ENCODE measurements at regions not wholly inside any gene's neighbourhood (a gene's known extent, or its start where the extent isn't known, plus 50 kb on each side); places are given as distances from the start of the nearest gene placed in this dataset.

- H3K27me3 Mint-ChIP-seq = no peaks in the 10 kb centered on the region
- intact Hi-C loops (cut with micrococcal nuclease) = no loop called here
Observed at GRCh38 chr6:145347216-145347615, 388.1 kb downstream of the EPM2A start.

DNA sequence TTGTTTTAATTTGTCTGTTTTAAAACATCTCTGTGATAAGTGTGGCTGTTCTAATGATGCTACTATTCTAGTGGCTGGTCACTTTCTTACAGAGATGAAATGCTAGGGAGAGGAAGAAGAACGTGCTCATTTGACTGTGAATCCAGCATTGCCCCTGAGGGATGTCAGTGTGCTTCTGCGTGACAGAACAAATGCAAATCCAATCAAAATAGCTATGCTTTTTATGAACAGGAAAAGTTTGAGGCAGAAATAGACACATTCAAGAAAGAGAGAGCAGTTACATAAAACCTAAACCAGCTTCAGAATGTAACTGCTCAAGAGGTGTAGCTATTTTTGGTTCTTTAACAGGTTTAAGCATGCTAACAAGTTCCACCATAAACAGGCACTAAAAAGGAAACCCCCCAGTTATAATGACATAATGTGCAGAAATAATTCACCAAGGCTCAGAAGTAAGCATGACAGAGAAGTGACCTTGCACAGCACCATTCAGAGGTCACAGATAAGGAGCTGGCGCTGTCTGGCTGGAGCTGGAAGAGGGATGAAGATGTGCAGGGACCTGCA lies 385.3 kb downstream of the EPM2A start:
- DNase-seq (peak; percentile 26), ATAC-seq (ENCODE audit: low read depth) (peak; percentile 39)
- Histone ChIP-seq H3K79me2 (ENCODE audit: control insufficient read depth, insufficient read depth, low read length) (no peaks in the 10 kb centered on the region), H3K9ac (ENCODE audit: low read length) (no peak overlapping the region), H3K9me3 (ENCODE audit: control extremely low read depth in 1 of 3, control insufficient read depth in 2 of 3, insufficient read depth in 1 of 3, low read length in 2 of 3) (no peaks in the 10 kb centered on the region), H4K20me1 (ENCODE audit: control insufficient read depth, insufficient read depth, low read length, poor library complexity, severe bottlenecking) (no peaks in the 10 kb centered on the region), H3K4me3 (ENCODE audit: control extremely low read depth in 1 of 5, extremely low read depth in 1 of 5, insufficient read depth in 1 of 5, low read depth in 2 of 5, low read length in 4 of 5) (no peak overlapping the region), H3K27me3 (replicated peaks in 1 of 4; ENCODE audit: control extremely low read depth in 1 of 4, control insufficient read depth in 3 of 4, insufficient read depth in 4 of 4, low read length in 3 of 4) (no peaks in the 10 kb centered on the region), H3K4me1 (ENCODE audit: control insufficient read depth in 2 of 2, insufficient read depth in 2 of 2, low read length in 2 of 2) (peaks cover 3 to 19% of the 10 kb centered on the region in 2 donors), H3K36me3 (replicated peaks in 1 of 2; ENCODE audit: control extremely low read depth in 1 of 2, control insufficient read depth in 1 of 2, extremely low read depth in 1 of 2, insufficient read depth in 2 of 2, low read length in 1 of 2) (no peaks in the 10 kb centered on the region), H3K27ac (ENCODE audit: low read length in 2 of 2) (no peak overlapping the region), H2AFZ (ENCODE audit: insufficient read depth, low read depth, low read length, poor library complexity, severe bottlenecking) (no peak overlapping the region), H3K4me2 (replicated peaks; ENCODE audit: low read depth, low read length, poor library complexity, severe bottlenecking) (peak overlapping the region; percentile 4)
- WGBS (ENCODE audit: insufficient coverage) = 86% methylated on average over 1 of the region's 3 CpGs
- ChIA-PET POLR2A (no interaction called here), CTCF (no interaction called here)
- peak overlapping the region; percentile 32 for H3K27ac Mint-ChIP-seq
- no peaks in the 10 kb centered on the region for H3K9me3 Mint-ChIP-seq (ENCODE audit: insufficient read depth)
- peak overlapping the region; percentile 58 for H3K4me3 Mint-ChIP-seq
- intact Hi-C loops (cut with micrococcal nuclease) = no loop called here
- peaks cover 27% of the 10 kb centered on the region for H3K4me1 Mint-ChIP-seq
- TF ChIP-seq, protein P1, sequence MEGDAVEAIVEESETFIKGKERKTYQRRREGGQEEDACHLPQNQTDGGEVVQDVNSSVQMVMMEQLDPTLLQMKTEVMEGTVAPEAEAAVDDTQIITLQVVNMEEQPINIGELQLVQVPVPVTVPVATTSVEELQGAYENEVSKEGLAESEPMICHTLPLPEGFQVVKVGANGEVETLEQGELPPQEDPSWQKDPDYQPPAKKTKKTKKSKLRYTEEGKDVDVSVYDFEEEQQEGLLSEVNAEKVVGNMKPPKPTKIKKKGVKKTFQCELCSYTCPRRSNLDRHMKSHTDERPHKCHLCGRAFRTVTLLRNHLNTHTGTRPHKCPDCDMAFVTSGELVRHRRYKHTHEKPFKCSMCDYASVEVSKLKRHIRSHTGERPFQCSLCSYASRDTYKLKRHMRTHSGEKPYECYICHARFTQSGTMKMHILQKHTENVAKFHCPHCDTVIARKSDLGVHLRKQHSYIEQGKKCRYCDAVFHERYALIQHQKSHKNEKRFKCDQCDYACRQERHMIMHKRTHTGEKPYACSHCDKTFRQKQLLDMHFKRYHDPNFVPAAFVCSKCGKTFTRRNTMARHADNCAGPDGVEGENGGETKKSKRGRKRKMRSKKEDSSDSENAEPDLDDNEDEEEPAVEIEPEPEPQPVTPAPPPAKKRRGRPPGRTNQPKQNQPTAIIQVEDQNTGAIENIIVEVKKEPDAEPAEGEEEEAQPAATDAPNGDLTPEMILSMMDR (IDR thresholded peaks at IDR 0.05) = no peak
- TF ChIP-seq EZH2 (IDR thresholded peaks at IDR 0.05; ENCODE audit: borderline replicate concordance, insufficient read depth, low read depth, low read length, poor library complexity, severe bottlenecking) = no peak
- no peaks in the 10 kb centered on the region for H3K27me3 Mint-ChIP-seq

More at GRCh38 chr6:145347216-145347615, 388.1 kb downstream of the EPM2A start:
- DNase-seq (no peak), ATAC-seq (ENCODE audit: low read depth) (no peak)
- H3K4me1 ChIP-seq (ENCODE audit: control insufficient read depth in 2 of 2, insufficient read depth in 2 of 2, low read length in 2 of 2) = peaks cover 3 to 19% of the 10 kb centered on the region in 2 donors
- no peaks in the 10 kb centered on the region for H4K20me1 ChIP-seq (ENCODE audit: control insufficient read depth, insufficient read depth, low read length, poor library complexity, severe bottlenecking)
- no peak overlapping the region for H3K4me3 ChIP-seq (ENCODE audit: control extremely low read depth in 1 of 5, extremely low read depth in 1 of 5, insufficient read depth in 1 of 5, low read depth in 2 of 5, low read length in 4 of 5)
- H3K4me2 ChIP-seq (replicated peaks; ENCODE audit: low read depth, low read length, poor library complexity, severe bottlenecking) = no peak overlapping the region
- TF ChIP-seq, protein P1 (IDR thresholded peaks at IDR 0.05) = no peak
- no peak for TF ChIP-seq EZH2 (IDR thresholded peaks at IDR 0.05; ENCODE audit: borderline replicate concordance, insufficient read depth, low read depth, low read length, poor library complexity, severe bottlenecking)
- ChIA-PET POLR2A (no interaction called here), CTCF (no interaction called here)
- H3K27ac ChIP-seq (ENCODE audit: low read length in 2 of 2) = no peak overlapping the region
- WGBS (ENCODE audit: insufficient coverage) = 100% methylated on average over 1 of the region's 2 CpGs
- no peak overlapping the region for H2AFZ ChIP-seq (ENCODE audit: insufficient read depth, low read depth, low read length, poor library complexity, severe bottlenecking)
- no peaks in the 10 kb centered on the region for H3K79me2 ChIP-seq (ENCODE audit: control insufficient read depth, insufficient read depth, low read length)
- H3K9me3 ChIP-seq (ENCODE audit: control extremely low read depth in 1 of 3, control insufficient read depth in 2 of 3, insufficient read depth in 1 of 3, low read length in 2 of 3) = no peaks in the 10 kb centered on the region
- Mint-ChIP-seq H3K4me1 (peaks cover 27% of the 10 kb centered on the region), H3K27ac (no peak overlapping the region), H3K4me3 (no peak overlapping the region), H3K9me3 (ENCODE audit: insufficient read depth) (no peaks in the 10 kb centered on the region)
- H3K9ac ChIP-seq (ENCODE audit: low read length) = no peak overlapping the region
- no peaks in the 10 kb centered on the region for H3K27me3 ChIP-seq (replicated peaks in 1 of 4; ENCODE audit: control extremely low read depth in 1 of 4, control insufficient read depth in 3 of 4, insufficient read depth in 4 of 4, low read length in 3 of 4)
- H3K36me3 ChIP-seq (replicated peaks in 1 of 2; ENCODE audit: control extremely low read depth in 1 of 2, control insufficient read depth in 1 of 2, extremely low read depth in 1 of 2, insufficient read depth in 2 of 2, low read length in 1 of 2) = no peaks in the 10 kb centered on the region
